ENCODE measurements at regions not wholly inside any gene's neighbourhood (a gene's known extent, or its start where the extent isn't known, plus 50 kb on each side); places are given as distances from the start of the nearest gene placed in this dataset.

DNA sequence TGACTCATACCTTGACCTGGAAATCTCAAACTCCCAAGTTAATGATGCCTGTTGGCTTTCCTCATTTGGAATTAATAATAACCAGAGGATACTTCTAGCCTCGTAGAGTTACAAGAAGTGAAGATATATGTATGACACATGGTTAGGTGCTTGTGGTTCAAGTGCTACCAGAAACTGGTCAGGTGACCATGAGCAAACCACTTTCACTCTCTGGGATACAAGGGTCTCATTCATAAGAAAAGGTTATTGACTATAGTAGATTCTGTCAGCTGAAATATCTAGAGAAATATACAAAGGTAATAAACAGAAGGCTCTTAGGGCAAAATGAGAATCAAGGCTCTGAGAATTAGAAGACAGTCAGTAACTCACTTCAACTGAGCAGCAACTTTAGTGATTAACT is 233.3 kb downstream of the KCNA4 start:
- H3K4me1 ChIP-seq (ENCODE audit: control insufficient read depth, insufficient read depth, low read length): peaks cover 3% of the 10 kb centered on the region; the same call in 1 of the 2 replicates
- DNase-seq (ENCODE audit: low read depth, low spot score): no peak
- H3K27ac ChIP-seq (ENCODE audit: low read length): no peak overlapping the region
- H3K4me3 ChIP-seq (ENCODE audit: low read length): no peak overlapping the region
- no peaks in the 10 kb centered on the region for H3K27me3 ChIP-seq (ENCODE audit: control insufficient read depth, insufficient read depth, low read length)
- no CpG with 5 or more reads among the region's 1 CpG for WGBS (ENCODE audit: insufficient coverage, insufficient read length)
- no peaks in the 10 kb centered on the region for H3K9me3 ChIP-seq (ENCODE audit: control insufficient read depth, insufficient read depth, low read length)
- H3K36me3 ChIP-seq (ENCODE audit: control insufficient read depth, insufficient read depth, low read length): no peaks in the 10 kb centered on the region

DNA sequence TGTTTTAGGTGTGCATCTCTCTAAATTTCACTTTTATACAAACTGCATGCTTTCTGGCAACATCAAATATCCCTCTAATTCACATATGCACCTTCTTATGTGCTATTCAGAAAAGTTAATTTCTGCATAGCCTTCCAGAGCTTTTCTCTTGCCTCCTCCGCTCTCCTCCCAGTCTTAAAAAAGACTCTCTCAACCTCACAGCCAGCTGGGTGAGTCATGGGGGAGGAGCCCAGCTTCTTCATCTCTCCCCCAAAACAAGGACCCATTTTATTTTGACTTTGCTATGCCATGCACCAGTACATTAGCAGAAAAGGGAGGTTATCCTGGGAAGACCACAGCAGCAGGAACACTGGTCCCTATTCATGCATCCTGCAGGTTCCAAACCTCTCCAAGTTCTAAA is 234.4 kb downstream of the KCNA4 start:
- Histone ChIP-seq H3K9me3 (ENCODE audit: control insufficient read depth, insufficient read depth, low read length) (no peaks in the 10 kb centered on the region), H3K27ac (ENCODE audit: low read length) (no peak overlapping the region), H3K4me3 (ENCODE audit: low read length) (no peak overlapping the region), H3K27me3 (ENCODE audit: control insufficient read depth, insufficient read depth, low read length) (no peaks in the 10 kb centered on the region), H3K36me3 (ENCODE audit: control insufficient read depth, insufficient read depth, low read length) (no peaks in the 10 kb centered on the region), H3K4me1 (ENCODE audit: control insufficient read depth, insufficient read depth, low read length) (peaks cover 3% of the 10 kb centered on the region; the same call in 1 of the 2 replicates)
- no peak for DNase-seq (ENCODE audit: low read depth, low spot score)
- WGBS (ENCODE audit: insufficient coverage, insufficient read length): no CpG with 5 or more reads among the region's 1 CpG

DNA sequence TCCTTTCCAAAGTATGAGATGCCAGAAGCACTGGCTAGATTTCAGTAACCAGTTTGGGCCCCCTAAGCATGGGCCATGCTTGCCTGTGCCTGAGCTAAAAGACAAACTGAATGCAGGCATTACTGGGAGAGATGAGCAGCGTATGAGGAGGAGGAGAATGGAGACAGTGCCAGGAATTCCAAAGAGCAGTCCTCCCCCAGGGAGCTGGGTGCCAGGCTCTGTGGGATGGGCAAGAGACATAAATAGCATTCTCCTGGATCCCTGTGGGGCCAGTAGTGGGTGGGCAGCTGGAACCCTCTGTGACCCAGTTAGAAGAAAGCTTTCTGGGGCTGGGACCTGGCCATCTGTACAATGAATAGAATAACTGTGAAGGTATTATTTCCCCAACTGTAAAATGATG is 235.6 kb downstream of the KCNA4 start:
- Histone ChIP-seq H3K4me1 (ENCODE audit: control insufficient read depth, insufficient read depth, low read length) (peaks cover 3% of the 10 kb centered on the region; the same call in 1 of the 2 replicates), H3K9me3 (ENCODE audit: control insufficient read depth, insufficient read depth, low read length) (no peaks in the 10 kb centered on the region), H3K27ac (ENCODE audit: low read length) (no peak overlapping the region), H3K27me3 (ENCODE audit: control insufficient read depth, insufficient read depth, low read length) (no peaks in the 10 kb centered on the region), H3K36me3 (ENCODE audit: control insufficient read depth, insufficient read depth, low read length) (no peaks in the 10 kb centered on the region), H3K4me3 (ENCODE audit: low read length) (no peak overlapping the region)
- DNase-seq (ENCODE audit: low read depth, low spot score): no peak
- WGBS (ENCODE audit: insufficient coverage, insufficient read length): no CpG with 5 or more reads among the region's 1 CpG

DNA sequence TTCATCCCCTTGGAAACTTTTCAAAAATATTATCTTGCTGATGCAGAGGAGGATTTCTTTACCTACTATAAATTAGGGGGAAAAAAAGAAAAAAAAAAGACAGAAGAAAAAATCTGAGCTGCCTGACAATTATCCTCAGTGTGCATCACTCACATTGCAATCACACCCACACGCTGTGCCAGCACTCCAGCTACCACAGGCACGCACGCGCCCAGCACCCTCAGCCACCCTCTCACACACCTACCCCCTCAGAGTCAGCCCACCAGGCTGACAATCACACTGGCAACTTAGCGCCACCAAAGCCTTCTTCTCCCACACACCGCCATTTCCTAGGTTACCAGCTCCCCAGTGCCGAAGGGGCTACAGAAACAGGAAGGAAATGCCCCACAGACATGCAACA is 236.1 kb downstream of the KCNA4 start:
- Histone ChIP-seq H3K4me3 (ENCODE audit: low read length) (no peak overlapping the region), H3K27ac (ENCODE audit: low read length) (no peak overlapping the region), H3K36me3 (ENCODE audit: control insufficient read depth, insufficient read depth, low read length) (no peaks in the 10 kb centered on the region), H3K4me1 (ENCODE audit: control insufficient read depth, insufficient read depth, low read length) (peaks cover 3% of the 10 kb centered on the region; the same call in 1 of the 2 replicates), H3K27me3 (ENCODE audit: control insufficient read depth, insufficient read depth, low read length) (no peaks in the 10 kb centered on the region), H3K9me3 (ENCODE audit: control insufficient read depth, insufficient read depth, low read length) (no peaks in the 10 kb centered on the region)
- no peak for DNase-seq (ENCODE audit: low read depth, low spot score)
- WGBS (ENCODE audit: insufficient coverage, insufficient read length): no CpG with 5 or more reads among the region's 7 CpGs

DNA sequence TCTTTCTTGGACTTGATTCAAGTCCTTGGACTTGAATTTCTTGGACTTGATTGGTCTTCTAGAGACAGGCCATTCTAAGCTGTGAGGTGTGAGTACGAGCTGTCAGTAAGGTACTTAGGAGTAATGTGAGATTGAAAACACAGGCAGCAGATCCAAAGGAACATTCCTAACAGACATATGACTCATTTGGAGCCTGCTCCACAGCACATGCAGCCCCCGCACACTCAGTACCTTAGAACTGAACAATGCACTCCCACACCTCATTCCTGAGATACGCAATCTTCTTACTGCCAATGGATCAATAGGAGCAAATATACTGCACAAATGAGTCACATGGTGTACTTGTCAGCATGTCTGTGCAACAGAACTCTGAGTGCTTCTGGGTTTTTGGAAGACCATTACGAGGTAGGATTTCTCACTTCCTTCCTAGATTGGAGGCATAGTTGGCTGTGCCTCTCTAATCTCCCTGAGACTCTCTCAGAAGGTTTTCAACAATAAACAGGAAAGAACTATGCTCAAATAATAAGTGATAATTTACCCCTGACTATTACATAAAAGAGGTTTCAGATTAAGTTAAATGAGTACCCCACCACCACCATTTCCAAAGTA is 243.1 kb downstream of the KCNA4 start:
- no peaks in the 10 kb centered on the region for H3K9me3 ChIP-seq (ENCODE audit: control insufficient read depth, insufficient read depth, low read length)
- H3K4me1 ChIP-seq (ENCODE audit: control insufficient read depth, insufficient read depth, low read length): no peaks in the 10 kb centered on the region
- no peak for DNase-seq (ENCODE audit: low read depth, low spot score)
- no peak overlapping the region for H3K4me3 ChIP-seq (ENCODE audit: low read length)
- no peaks in the 10 kb centered on the region for H3K36me3 ChIP-seq (ENCODE audit: control insufficient read depth, insufficient read depth, low read length)
- H3K27ac ChIP-seq (ENCODE audit: low read length): no peak overlapping the region
- no peaks in the 10 kb centered on the region for H3K27me3 ChIP-seq (ENCODE audit: control insufficient read depth, insufficient read depth, low read length)
- WGBS (ENCODE audit: insufficient coverage, insufficient read length): no CpG with 5 or more reads among the region's 4 CpGs

DNA sequence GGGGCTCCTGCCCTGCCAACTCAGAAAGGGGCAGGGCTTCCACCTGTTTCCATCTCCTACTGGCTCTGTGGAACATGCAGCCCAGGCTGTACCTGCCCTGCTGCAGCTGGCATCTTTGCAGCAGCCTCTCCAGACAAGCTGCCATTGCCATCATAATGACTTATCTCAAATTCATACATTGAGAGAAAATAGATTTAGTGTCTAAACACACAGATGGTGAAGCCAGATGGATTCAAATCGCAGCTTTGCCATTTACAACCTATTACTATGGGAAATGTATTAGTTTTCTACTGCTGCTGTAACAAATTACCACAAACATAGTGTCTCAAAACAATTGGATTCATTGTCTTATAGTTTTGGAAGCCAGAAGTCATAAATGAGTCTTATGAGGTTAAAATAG is 260.0 kb downstream of the KCNA4 start:
- no CpG with 5 or more reads among the region's 1 CpG for WGBS (ENCODE audit: insufficient coverage, insufficient read length)
- no peak overlapping the region for H3K4me3 ChIP-seq (ENCODE audit: low read length)

DNA sequence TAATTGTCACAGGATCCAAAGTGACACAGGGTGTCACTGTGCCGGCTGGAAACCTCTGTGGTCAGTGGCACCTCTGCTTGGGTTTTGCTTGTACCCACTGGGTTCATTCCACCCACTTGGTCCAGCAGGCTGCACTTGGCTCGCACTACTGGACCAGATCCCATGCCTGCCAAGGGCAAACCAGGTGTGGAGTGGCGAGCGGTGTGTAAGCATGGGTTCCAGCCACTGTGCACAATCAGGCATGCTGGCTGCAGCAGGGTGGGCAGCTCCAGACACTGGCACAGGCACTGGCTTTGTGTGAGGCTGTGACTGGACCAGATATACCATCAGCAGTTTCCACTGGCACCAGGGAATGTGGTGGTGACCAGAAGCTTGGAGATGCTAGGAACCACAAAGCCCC is 261.4 kb downstream of the KCNA4 start:
- no peaks in the 10 kb centered on the region for H3K27me3 ChIP-seq (ENCODE audit: control insufficient read depth, insufficient read depth, low read length)
- H3K36me3 ChIP-seq (ENCODE audit: control insufficient read depth, insufficient read depth, low read length): no peaks in the 10 kb centered on the region
- no CpG with 5 or more reads among the region's 4 CpGs for WGBS (ENCODE audit: insufficient coverage, insufficient read length)
- DNase-seq (ENCODE audit: low read depth, low spot score): no peak
- H3K27ac ChIP-seq (ENCODE audit: low read length): no peak overlapping the region
- H3K9me3 ChIP-seq (ENCODE audit: control insufficient read depth, insufficient read depth, low read length): no peaks in the 10 kb centered on the region
- H3K4me3 ChIP-seq (ENCODE audit: low read length): no peak overlapping the region
- no peaks in the 10 kb centered on the region for H3K4me1 ChIP-seq (ENCODE audit: control insufficient read depth, insufficient read depth, low read length)

More for the DNA sequence above, 260.0 kb downstream of the KCNA4 start:
- Histone ChIP-seq H3K4me1 (ENCODE audit: control insufficient read depth, insufficient read depth, low read length) (no peaks in the 10 kb centered on the region), H3K27me3 (ENCODE audit: control insufficient read depth, insufficient read depth, low read length) (no peaks in the 10 kb centered on the region), H3K9me3 (ENCODE audit: control insufficient read depth, insufficient read depth, low read length) (no peaks in the 10 kb centered on the region), H3K27ac (ENCODE audit: low read length) (no peak overlapping the region), H3K36me3 (ENCODE audit: control insufficient read depth, insufficient read depth, low read length) (no peaks in the 10 kb centered on the region)
- DNase-seq (ENCODE audit: low read depth, low spot score): no peak

DNA sequence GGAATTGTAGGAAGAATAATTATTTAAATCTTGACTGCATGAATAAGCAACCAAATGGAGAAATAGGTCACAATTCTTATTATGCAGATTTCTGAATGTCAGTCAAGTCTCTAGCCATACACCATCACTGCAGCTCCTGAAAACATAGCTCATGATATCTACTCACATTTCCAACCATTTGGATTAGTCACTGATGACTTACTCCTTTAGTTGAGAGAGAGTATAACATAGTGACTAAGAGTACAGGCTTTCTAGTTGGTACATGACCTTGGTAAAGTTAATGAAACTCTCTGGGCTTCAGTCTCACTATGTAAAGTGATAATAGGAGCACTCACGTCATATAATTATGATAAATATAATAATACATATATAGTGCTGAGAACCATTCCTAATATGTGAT is 265.2 kb downstream of the KCNA4 start:
- Histone ChIP-seq H3K4me1 (ENCODE audit: control insufficient read depth, insufficient read depth, low read length) (no peaks in the 10 kb centered on the region), H3K27ac (ENCODE audit: low read length) (no peak overlapping the region), H3K36me3 (ENCODE audit: control insufficient read depth, insufficient read depth, low read length) (no peaks in the 10 kb centered on the region), H3K27me3 (ENCODE audit: control insufficient read depth, insufficient read depth, low read length) (no peaks in the 10 kb centered on the region), H3K9me3 (ENCODE audit: control insufficient read depth, insufficient read depth, low read length) (no peaks in the 10 kb centered on the region), H3K4me3 (ENCODE audit: low read length) (no peak overlapping the region)
- DNase-seq (ENCODE audit: low read depth, low spot score): no peak
- WGBS (ENCODE audit: insufficient coverage, insufficient read length): no CpG with 5 or more reads among the region's 1 CpG

DNA sequence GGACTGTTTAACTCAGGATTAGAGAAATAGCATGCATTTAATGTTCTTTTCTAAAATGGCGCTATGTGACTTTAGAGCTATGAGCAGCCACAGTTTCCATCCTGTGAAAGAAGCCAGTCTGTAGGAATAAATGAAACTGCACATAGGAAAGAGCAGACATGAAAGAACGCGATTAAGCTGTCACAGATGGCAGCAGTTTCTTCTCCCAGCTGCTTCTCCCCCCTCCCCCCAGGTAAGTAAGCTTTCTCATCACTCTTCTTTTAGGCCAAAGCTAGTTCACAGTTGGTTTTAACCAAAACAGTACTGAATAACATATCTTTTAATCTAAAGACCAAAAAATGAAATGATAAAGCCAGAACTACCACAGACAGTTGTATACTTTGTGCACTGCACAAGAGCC is 266.4 kb downstream of the KCNA4 start:
- no peak for DNase-seq (ENCODE audit: low read depth, low spot score)
- Histone ChIP-seq H3K4me3 (ENCODE audit: low read length) (no peak overlapping the region), H3K36me3 (ENCODE audit: control insufficient read depth, insufficient read depth, low read length) (no peaks in the 10 kb centered on the region), H3K27ac (ENCODE audit: low read length) (no peak overlapping the region), H3K9me3 (ENCODE audit: control insufficient read depth, insufficient read depth, low read length) (no peaks in the 10 kb centered on the region), H3K4me1 (ENCODE audit: control insufficient read depth, insufficient read depth, low read length) (no peaks in the 10 kb centered on the region), H3K27me3 (ENCODE audit: control insufficient read depth, insufficient read depth, low read length) (no peaks in the 10 kb centered on the region)
- WGBS (ENCODE audit: insufficient coverage, insufficient read length): no CpG with 5 or more reads among the region's 3 CpGs

DNA sequence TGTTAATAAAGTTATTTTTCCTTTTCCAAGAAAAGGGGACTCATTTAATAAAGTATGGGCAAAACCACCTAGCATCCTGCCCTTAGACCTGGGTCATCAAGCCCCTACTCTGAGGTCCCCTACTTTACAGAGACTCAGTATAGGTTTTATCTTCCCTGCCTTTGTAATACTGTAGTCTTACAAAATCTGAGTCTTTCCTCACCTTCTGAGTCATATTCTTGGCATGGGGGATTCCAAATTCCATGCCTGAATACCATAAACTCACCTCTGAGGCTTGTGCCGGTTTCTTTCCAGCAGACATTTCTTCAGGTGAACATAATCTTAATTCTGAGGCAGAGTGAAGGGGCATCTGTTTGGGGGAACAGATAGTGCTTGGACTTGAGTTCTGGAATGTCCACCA is 282.5 kb downstream of the KCNA4 start:
- H3K36me3 ChIP-seq (ENCODE audit: control insufficient read depth, insufficient read depth, low read length): no peaks in the 10 kb centered on the region
- no peaks in the 10 kb centered on the region for H3K4me1 ChIP-seq (ENCODE audit: control insufficient read depth, insufficient read depth, low read length)
- no CpG with 5 or more reads among the region's 1 CpG for WGBS (ENCODE audit: insufficient coverage, insufficient read length)
- H3K9me3 ChIP-seq (ENCODE audit: control insufficient read depth, insufficient read depth, low read length): no peaks in the 10 kb centered on the region
- H3K27me3 ChIP-seq (ENCODE audit: control insufficient read depth, insufficient read depth, low read length): no peaks in the 10 kb centered on the region
- H3K4me3 ChIP-seq (ENCODE audit: low read length): no peak overlapping the region
- no peak overlapping the region for H3K27ac ChIP-seq (ENCODE audit: low read length)
- no peak for DNase-seq (ENCODE audit: low read depth, low spot score)

DNA sequence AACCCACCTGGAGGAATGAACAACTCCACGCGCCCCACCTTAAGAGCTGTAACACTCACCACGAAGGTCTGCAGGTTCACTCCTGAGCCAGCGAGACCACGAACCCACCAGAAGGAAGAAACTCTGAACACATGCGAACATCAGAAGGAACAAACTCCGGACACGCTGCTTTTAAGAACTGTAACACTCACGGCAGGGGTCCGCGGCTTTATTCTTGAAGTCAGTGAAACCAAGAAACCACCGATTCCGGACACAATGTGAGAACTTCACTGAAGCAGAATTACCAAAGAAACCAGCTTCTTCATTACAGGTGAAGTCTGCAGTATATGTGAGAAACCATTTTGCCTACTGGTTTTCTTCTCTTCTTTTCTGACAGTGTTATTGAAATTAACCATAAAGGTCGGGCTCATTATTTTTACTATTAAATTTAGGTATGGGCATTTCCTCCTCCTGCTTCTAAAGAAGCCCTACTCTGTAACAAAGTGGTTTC is 303.0 kb downstream of the KCNA4 start:
- H3K4me3 ChIP-seq (ENCODE audit: low read length): no peak overlapping the region
- DNase-seq (ENCODE audit: low read depth, low spot score): no peak
- no peak overlapping the region for H3K27ac ChIP-seq (ENCODE audit: low read length)
- H3K36me3 ChIP-seq (ENCODE audit: control insufficient read depth, insufficient read depth, low read length): no peaks in the 10 kb centered on the region
- H3K9me3 ChIP-seq (ENCODE audit: control insufficient read depth, insufficient read depth, low read length): no peaks in the 10 kb centered on the region
- no peaks in the 10 kb centered on the region for H3K27me3 ChIP-seq (ENCODE audit: control insufficient read depth, insufficient read depth, low read length)
- H3K4me1 ChIP-seq (ENCODE audit: control insufficient read depth, insufficient read depth, low read length): peaks cover 2% of the 10 kb centered on the region; the same call in 1 of the 2 replicates
- WGBS (ENCODE audit: insufficient coverage, insufficient read length): no CpG with 5 or more reads among the region's 14 CpGs
